ENCODE measurements at regions not wholly inside any gene's neighbourhood (a gene's known extent, or its start where the extent isn't known, plus 50 kb on each side); places are given as distances from the start of the nearest gene placed in this dataset.
"Not testable (repeated sequence)": the region's sequence is repeated elsewhere in the genome, so short reads cannot be mapped to it uniquely, and the experiment has no call there.

DNA sequence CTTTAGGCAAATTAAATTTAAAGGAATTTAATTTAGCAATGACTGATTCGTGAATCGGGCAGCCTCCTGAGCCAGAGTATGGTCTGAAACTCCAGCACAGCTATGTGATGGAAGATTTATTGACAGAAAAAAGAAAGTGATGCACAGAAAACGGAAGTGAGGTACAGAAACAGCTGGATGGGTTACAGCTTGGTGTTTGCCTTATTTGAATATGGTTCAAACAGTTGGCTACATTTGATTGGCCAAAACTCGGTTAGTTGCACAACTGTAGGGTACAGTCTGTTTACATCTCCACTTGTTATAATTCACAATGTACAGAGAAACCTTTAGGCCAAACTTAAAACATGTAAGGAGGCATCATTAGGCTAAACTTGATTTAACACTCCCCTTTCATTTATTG is 1716.1 kb upstream of the C9orf72 start:
- no peak for DNase-seq

GRCh38 chr9:29290516-29290915 is 1717.2 kb upstream of the C9orf72 start:
- peak; percentile 61 for DNase-seq

DNA sequence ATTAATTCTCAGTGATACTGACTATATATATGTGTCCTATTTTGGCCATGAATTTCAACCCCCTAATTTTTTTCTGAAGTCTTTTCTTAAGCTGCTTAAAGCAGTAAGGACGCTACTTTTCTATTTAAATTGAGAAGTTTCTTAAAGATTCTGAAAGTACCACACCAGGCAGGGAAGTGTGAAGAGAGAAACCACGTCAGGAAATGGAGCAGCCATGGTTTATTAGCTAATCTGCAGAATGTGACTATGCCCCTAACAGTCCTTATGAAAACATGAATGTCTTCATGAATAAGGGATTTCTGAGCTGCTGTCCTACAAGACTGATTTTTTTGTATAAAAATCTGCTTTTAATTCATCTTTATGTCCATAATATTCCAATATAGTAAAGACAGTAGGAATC is 1724.3 kb upstream of the C9orf72 start:
- DNase-seq: peak; percentile 11

DNA sequence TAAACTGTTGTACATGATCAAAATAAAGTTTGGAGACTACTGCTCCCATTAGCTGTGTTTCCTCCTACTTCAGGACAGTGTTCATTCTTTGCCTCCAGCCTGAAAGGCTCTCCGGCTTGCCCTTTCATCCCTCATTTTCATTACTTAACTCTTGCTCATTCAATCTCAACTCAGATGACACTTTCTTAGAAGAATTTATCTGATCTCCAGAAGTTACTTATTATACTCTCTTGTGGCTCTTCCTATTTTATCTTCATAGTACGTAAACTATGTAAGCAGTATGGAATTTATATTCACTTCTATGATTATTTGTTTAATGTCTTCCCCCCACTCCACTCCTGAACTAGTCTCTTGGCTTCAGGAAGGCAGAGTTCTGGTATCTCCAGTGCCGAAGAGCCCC is 1737.9 kb upstream of the C9orf72 start:
- no peak for DNase-seq

- no peak for DNase-seq
Observed at GRCh38 chr9:29312327-29312726, 1739.0 kb upstream of the C9orf72 start.

DNA sequence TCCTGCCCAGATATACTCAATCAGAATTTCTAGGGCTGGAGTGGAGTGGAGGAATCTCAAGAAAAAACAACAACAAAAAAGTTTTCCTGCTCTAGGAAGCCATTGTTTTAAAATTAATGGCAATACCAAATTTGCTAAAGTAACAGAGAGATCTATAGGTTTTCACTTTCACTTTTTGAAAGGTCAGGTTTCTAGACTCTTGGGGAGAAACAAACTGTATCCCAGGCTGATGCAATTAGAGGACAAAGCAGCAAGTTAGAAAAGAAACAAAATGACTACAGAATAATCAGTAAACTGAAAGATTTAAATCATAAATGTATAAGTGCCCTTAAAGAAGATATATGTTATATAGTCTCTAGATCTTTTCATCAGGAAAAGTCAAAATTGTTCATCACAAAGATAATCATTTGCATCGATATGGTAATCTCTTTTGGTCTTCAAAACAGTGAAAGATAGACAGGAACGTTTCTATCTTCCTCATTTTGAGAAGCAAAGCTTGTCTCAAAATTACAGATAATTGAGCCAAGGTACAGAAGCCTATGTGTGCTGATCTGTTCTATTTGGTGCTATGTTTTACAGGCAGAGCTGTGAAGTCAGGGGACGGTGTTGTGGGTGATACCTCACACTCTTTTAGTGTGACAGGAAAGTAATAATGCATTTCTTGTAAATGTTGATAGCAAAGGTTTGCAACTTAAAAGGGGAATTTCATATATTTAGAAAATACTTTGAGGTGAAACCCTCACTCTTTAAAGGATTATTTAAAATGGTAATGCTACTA is 1746.6 kb upstream of the C9orf72 start:
- DNase-seq: no peak

DNA sequence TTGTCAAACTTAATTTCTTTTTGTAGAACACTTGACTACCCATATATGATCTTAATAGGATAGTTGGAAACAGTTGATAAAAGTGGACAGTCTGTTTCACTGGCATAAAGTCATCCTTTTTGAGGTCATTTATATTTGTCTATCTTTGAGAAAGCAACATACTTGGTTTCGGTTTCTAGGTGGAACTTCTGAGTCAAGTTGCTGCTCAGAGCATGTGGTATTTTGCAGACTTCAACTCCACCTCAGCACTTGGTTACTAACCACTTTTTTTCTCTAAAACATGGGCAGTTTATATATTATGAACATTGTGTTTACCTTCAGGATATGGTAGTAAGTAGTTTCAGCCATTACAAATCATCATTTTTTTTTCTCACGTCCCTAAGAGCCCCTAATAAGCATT is 1749.0 kb upstream of the C9orf72 start:
- DNase-seq: no peak

DNA sequence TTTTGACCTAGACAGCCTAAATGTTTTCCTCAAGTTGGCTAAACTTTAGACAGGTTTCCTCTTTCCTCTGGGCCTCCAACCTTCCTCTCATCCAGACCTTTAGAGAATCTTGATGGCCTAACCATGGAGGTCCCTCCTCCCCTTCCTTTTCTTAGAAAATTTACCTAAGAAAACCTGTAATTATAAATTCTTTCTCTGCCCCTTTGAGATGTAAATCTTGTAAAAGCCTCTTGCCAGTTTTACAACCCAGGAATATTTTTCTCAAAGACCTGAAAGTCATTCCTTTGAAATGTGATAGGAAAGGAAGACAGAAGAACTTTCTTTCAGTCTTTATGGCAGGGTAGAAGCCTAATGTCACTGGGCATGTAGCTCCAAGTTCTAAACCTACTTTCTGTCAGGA is 1752.6 kb upstream of the C9orf72 start:
- no peak for DNase-seq

DNA sequence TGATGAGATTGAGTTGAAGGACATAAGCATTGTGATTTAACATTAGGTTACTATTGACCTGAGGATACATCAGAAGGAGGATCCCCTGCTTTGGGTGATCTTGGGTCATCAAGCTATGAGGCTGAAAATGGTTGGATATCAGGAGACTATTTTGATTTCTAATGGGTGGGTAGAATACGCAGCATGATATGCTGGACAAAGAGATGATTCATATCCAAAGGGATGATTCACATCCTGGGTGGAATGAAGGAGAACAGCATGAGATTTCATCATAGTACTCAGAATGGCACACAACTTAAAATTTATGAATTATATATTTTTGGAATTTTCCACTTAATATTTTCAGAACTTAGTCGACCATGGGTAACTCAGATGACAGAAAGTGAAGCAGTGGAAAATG is 1759.5 kb upstream of the C9orf72 start:
- no peak for DNase-seq

- DNase-seq: no peak
Observed at GRCh38 chr9:29336281-29336680, 1763.0 kb upstream of the C9orf72 start.

GRCh38 chr9:29339387-29339786 is 1766.1 kb upstream of the C9orf72 start:
- no peak for DNase-seq

- DNase-seq: no peak
Observed at GRCh38 chr9:29348999-29349398, 1775.7 kb upstream of the C9orf72 start.

GRCh38 chr9:29389421-29389820 is 1816.1 kb upstream of the C9orf72 start:
- DNase-seq: no peak

GRCh38 chr9:29390859-29391258 is 1817.6 kb upstream of the C9orf72 start:
- no peak for DNase-seq

DNA sequence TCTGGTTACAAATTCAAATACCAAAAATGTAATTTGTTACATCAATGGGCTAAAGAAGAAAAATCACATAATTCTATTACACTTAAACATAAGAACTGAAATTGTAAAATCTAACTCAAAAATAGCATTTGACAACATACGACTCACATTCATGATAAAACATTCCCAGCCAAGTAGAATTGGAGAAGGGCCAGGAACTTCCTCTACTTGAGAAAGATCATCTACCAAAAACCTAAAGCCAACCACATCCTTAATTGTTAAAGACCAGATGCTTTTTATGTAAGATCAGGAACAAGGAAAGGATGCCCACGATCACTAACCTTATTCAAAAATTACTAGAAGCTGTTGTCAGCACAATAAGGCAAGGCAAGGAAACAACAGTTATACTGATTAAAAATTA is 1819.8 kb upstream of the C9orf72 start:
- no peak for DNase-seq

DNA sequence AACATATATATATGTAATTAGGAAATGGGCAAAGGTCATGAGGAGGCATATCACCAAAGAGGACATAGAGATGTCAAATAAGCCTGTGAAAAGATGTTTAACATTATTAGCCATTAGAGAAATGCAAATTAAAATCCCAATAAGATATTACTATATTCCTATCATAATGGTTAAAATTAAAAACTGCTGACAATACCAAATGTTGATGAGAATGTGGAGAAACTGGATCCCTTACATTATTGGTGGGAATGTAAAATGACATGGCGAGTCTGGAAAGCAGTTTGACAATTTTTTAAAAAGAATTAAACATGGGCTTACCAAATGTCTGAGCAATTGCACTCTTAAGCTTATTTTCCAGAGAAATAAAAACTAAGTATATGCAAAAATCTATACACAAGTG is 1821.6 kb upstream of the C9orf72 start:
- no peak for DNase-seq

DNA sequence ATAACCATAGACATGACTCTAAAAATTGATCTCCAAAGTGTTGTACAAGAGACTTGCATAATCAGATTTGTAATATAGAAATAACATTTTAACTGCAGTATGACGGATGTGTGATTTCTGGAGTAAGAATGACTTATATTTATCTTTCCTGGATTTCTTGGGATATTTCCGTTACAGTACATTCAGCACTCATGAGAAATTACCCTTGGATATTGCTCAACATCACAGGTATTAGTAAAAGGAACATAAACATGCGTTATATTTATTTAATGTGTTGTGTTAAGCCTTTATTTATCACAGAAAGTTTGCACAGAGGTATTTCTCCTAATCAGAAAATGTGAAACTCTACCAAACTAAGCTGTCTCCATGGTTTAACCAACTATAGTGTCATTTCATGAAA is 1823.9 kb upstream of the C9orf72 start:
- no peak for DNase-seq

GRCh38 chr9:29416204-29416603 is 1842.9 kb upstream of the C9orf72 start:
- no peak for DNase-seq

DNA sequence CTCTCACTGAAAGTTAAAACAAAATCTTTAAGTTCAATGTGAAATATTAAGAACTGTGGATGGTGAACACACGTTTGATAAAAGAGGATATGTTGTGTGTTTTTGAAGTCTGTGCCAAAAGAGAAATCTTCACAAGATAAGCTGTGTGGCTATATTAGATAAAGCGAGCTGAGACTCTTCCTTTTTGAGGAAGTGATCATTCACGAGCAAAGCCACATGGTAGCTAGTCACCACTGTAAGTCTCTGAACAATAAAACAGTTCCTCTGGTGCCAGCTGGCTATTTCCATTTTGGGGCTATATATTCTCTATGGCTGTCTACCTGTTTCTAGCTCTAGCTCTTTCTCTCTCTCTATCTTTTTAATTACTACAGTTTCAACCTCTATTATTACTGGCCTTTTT is 1849.2 kb upstream of the C9orf72 start:
- peak; percentile 42 for DNase-seq

DNA sequence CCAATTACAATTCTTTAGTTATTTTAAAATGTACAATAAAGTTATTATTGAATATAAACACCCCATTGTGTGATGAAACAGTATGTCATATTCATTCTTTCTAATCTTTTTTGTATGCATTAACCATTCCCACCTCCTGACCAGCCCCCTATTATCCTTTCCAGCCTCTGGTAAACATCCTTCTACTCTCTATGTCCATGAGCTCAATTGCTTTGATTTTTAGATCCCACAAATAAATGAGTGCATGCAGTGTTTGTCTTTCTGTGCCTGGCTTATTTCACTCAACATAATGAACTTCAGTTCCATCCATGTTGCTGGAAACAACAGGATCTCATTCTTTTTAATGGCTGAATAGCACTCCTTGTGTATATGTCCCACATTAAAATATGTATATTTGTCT is 1858.9 kb upstream of the C9orf72 start:
- DNase-seq: no peak

- DNase-seq: not testable (repeated sequence)
Observed at GRCh38 chr9:29432656-29433055, 1859.4 kb upstream of the C9orf72 start.

DNA sequence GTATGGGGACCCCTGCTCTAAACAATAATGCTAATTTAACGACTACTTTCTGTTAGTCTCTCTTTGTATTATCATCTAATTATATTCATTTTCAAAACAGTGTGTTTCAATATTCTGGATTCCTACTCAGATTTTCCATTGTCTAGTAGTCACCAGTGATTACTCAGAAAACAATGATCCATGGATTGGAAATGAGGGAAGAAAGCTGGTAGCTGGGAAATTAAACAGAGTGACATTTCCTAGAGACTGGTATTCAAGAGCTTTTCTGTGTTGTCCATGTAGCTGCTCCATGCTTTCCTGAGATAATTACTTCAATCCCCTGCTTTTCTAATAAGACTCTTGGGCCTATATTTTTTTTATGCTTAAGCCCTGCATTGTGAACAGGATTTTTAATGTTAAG is 1862.1 kb upstream of the C9orf72 start:
- DNase-seq: no peak

DNA sequence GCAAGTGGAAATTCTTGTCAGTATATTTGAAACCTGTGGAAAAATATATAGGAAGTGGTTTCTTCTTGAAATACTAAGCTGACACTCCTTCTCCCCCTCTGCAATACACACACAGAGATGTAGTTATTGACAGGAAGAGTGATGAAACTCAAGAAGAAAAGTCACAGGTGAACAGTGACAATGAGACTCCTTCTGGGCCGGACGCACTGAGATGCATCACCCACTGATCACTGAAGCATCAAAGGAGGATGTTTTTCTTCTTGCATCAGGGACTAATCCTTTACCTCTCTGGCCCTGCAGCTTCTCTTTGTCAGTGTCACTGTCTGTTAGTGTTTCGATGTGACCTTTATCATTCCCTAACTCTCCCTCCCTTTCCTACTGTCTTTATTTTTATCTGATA is 1864.2 kb upstream of the C9orf72 start:
- DNase-seq: no peak

- DNase-seq: no peak
Observed at GRCh38 chr9:29439961-29440360, 1866.7 kb upstream of the C9orf72 start.

GRCh38 chr9:29440449-29440848 is 1867.2 kb upstream of the C9orf72 start:
- DNase-seq: no peak
